ENCODE measurements at regions not wholly inside any gene's neighbourhood (a gene's known extent, or its start where the extent isn't known, plus 50 kb on each side); places are given as distances from the start of the nearest gene placed in this dataset.

DNA sequence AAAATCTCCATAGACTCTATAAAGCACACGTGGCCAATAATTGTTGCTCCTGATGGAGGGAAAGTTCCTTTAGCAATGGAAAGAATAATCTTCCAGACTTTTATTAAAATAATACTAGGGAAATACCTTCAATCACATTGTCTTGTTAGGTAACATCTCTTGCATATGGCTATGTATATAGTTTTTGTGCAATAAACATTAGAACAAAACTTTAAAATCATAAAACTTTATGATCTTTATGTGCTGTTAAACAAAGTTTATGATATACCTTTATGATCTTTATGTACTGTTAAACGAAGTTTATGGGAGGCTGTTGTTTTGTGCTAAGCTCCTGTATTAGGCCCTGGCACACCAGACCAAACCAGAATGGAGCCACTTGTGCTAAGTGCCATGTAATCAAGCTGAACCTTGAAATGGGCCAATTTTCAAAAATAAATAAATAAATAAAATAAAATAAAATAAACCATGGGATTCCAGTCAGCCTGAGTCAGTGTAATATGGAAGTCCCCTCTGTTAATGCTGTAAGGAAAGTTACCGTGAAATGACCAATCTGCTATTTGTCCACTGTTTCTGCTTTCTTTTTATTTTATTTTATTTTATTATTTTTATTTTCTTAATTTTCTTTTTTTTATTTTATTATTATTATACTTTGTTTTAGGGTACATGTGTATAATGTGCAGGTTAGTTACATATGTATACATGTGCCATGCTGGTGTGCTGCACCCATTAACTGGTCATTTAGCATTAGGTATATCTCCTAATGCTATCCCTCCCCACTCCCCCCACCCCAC is 431.3 kb downstream of the SPATA31D1 start:
- Histone ChIP-seq H3K79me2 (ENCODE audit: control insufficient read depth, insufficient read depth, low read length) (no peaks in the 10 kb centered on the region), H3K4me1 (ENCODE audit: control insufficient read depth, extremely low read depth, insufficient read depth, low read length) (no peaks in the 10 kb centered on the region), H4K20me1 (ENCODE audit: control insufficient read depth, extremely low read depth, insufficient read depth, low read length) (no peaks in the 10 kb centered on the region), H3K27ac (ENCODE audit: insufficient read depth, low read length) (no peak overlapping the region), H3K9me3 (ENCODE audit: control insufficient read depth, insufficient read depth, low read depth, low read length) (no peaks in the 10 kb centered on the region), H3K27me3 (ENCODE audit: control insufficient read depth, insufficient read depth, low read length) (no peaks in the 10 kb centered on the region), H3K4me2 (ENCODE audit: extremely low read depth, insufficient read depth, low read length) (no peak overlapping the region), H3K9ac (ENCODE audit: insufficient read depth, low read length) (no peak overlapping the region), H3K36me3 (ENCODE audit: control insufficient read depth, insufficient read depth, low read length) (no peaks in the 10 kb centered on the region), H2AFZ (ENCODE audit: low read length) (no peak overlapping the region), H3K4me3 (replicated peaks in 1 of 4; ENCODE audit: control extremely low read depth in 1 of 4, insufficient read depth in 1 of 4, low read depth in 3 of 4, low read length in 4 of 4) (no peak overlapping the region)
- TF ChIP-seq CTCF (conservative IDR thresholded peaks at IDR 0.05 in 1 of 2, IDR thresholded peaks at IDR 0.05 in 1 of 2; ENCODE audit: low read depth in 1 of 2, low read length in 2 of 2), result no peak
- no peak for TF ChIP-seq EZH2 (IDR thresholded peaks at IDR 0.05; ENCODE audit: low read length, missing control alignments)
- no peak for DNase-seq (ENCODE audit: low read depth in 2 of 2)

GRCh38 chr9:82421498-82421897 is 432.9 kb downstream of the SPATA31D1 start:
- no peak for DNase-seq (ENCODE audit: low read depth in 2 of 2)
- Histone ChIP-seq H2AFZ (ENCODE audit: low read length) (no peak overlapping the region), H3K4me2 (ENCODE audit: extremely low read depth, insufficient read depth, low read length) (no peak overlapping the region), H3K79me2 (ENCODE audit: control insufficient read depth, insufficient read depth, low read length) (no peaks in the 10 kb centered on the region), H3K9me3 (ENCODE audit: control insufficient read depth, insufficient read depth, low read depth, low read length) (no peaks in the 10 kb centered on the region), H3K9ac (ENCODE audit: insufficient read depth, low read length) (no peak overlapping the region), H3K4me3 (replicated peaks in 1 of 4; ENCODE audit: control extremely low read depth in 1 of 4, insufficient read depth in 1 of 4, low read depth in 3 of 4, low read length in 4 of 4) (no peak overlapping the region), H3K27me3 (ENCODE audit: control insufficient read depth, insufficient read depth, low read length) (no peaks in the 10 kb centered on the region), H3K36me3 (ENCODE audit: control insufficient read depth, insufficient read depth, low read length) (no peaks in the 10 kb centered on the region), H3K27ac (ENCODE audit: insufficient read depth, low read length) (no peak overlapping the region), H3K4me1 (ENCODE audit: control insufficient read depth, extremely low read depth, insufficient read depth, low read length) (no peaks in the 10 kb centered on the region), H4K20me1 (ENCODE audit: control insufficient read depth, extremely low read depth, insufficient read depth, low read length) (no peaks in the 10 kb centered on the region)
- TF ChIP-seq EZH2 (IDR thresholded peaks at IDR 0.05; ENCODE audit: low read length, missing control alignments) (no peak), CTCF (conservative IDR thresholded peaks at IDR 0.05 in 1 of 2, IDR thresholded peaks at IDR 0.05 in 1 of 2; ENCODE audit: low read depth in 1 of 2, low read length in 2 of 2) (no peak)

DNA sequence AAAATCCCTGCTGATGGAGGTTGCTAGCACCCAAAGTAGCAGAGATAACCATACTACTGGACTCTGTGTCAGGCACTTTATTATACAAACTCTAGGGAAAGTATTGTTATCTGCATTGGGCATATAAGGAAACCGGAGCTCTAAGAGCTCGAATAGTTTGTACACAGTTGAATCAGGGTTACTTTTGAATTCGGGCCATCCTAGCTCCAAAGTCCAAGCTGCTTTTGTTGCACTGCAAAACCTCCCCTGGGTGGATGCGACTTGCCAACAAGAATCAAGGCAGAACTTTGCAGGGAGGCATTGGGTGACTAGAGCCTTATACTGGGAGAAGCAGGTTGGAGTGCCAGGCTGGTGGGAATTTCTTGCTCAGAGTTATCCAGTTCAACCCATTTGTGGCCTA is 435.1 kb downstream of the SPATA31D1 start:
- Histone ChIP-seq H2AFZ (ENCODE audit: low read length) (no peak overlapping the region), H3K4me3 (replicated peaks in 1 of 4; ENCODE audit: control extremely low read depth in 1 of 4, insufficient read depth in 1 of 4, low read depth in 3 of 4, low read length in 4 of 4) (no peak overlapping the region), H3K9ac (ENCODE audit: insufficient read depth, low read length) (no peak overlapping the region), H3K27ac (ENCODE audit: insufficient read depth, low read length) (no peak overlapping the region), H3K27me3 (ENCODE audit: control insufficient read depth, insufficient read depth, low read length) (no peaks in the 10 kb centered on the region), H4K20me1 (ENCODE audit: control insufficient read depth, extremely low read depth, insufficient read depth, low read length) (no peaks in the 10 kb centered on the region), H3K9me3 (ENCODE audit: control insufficient read depth, insufficient read depth, low read depth, low read length) (no peaks in the 10 kb centered on the region), H3K79me2 (ENCODE audit: control insufficient read depth, insufficient read depth, low read length) (no peaks in the 10 kb centered on the region), H3K4me1 (ENCODE audit: control insufficient read depth, extremely low read depth, insufficient read depth, low read length) (no peaks in the 10 kb centered on the region), H3K4me2 (ENCODE audit: extremely low read depth, insufficient read depth, low read length) (no peak overlapping the region), H3K36me3 (ENCODE audit: control insufficient read depth, insufficient read depth, low read length) (no peaks in the 10 kb centered on the region)
- TF ChIP-seq EZH2 (IDR thresholded peaks at IDR 0.05; ENCODE audit: low read length, missing control alignments), result no peak
- no peak for TF ChIP-seq CTCF (conservative IDR thresholded peaks at IDR 0.05 in 1 of 2, IDR thresholded peaks at IDR 0.05 in 1 of 2; ENCODE audit: low read depth in 1 of 2, low read length in 2 of 2)
- DNase-seq (ENCODE audit: low read depth in 2 of 2), result no peak
